SK-N-SH (cell line): ENCODE measurements at regions not wholly inside any gene's neighbourhood (a gene's known extent, or its start where the extent isn't known, plus 50 kb on each side); places are given as distances from the start of the nearest gene placed in this dataset.

ENCODE experiments used
- CTCF ChIP-seq: fragments of 200-600 bp; sonication (generic); IDR thresholded peaks from 2 replicates; pipeline ENCODE4 v1.6.1; 2017; ENCODE audit warnings: antibody characterized with exemption, mild to moderate bottlenecking, moderate library complexity
- ELF1 ChIP-seq: IDR thresholded peaks from 2 replicates; pipeline ENCODE4 v1.4.0; 2012
- EP300 ChIP-seq, 2 experiments: IDR thresholded peaks; 2 replicates each; pipeline versions ENCODE4 v1.4.0 to v1.6.1; 2012; ENCODE audit warnings: borderline replicate concordance in 1 of 2, low read depth in 1 of 2, low read length in 1 of 2
- FOSL2 ChIP-seq: IDR thresholded peaks from 2 replicates; pipeline ENCODE4 v1.4.0; 2012; ENCODE audit warnings: low read depth, mild to moderate bottlenecking, moderate library complexity, borderline replicate concordance
- GABPA ChIP-seq: IDR thresholded peaks from 2 replicates; pipeline ENCODE4 v1.4.0; 2012; ENCODE audit warnings: low read depth, mild to moderate bottlenecking
- MAX ChIP-seq: IDR thresholded peaks from 2 replicates; pipeline ENCODE4 v1.4.0; 2012; ENCODE audit warnings: low read depth
- POLR2AphosphoS5 ChIP-seq: IDR thresholded peaks from 2 replicates; pipeline ENCODE4 v1.6.1; 2012; ENCODE audit warnings: low read depth, low read length
- RAD21 ChIP-seq: IDR thresholded peaks from 2 replicates; pipeline ENCODE4 v1.6.1; 2012; ENCODE audit warnings: mild to moderate bottlenecking, low read length
- RCOR1 ChIP-seq: fragments of 150-350 bp; IDR thresholded peaks from 2 replicates; pipeline ENCODE4 v1.6.1; 2017; ENCODE audit warnings: antibody characterized with exemption, low read length
- SIN3A ChIP-seq: IDR thresholded peaks from 2 replicates; pipeline ENCODE4 v1.6.1; 2012; ENCODE audit warnings: low read depth, mild to moderate bottlenecking, low read length, moderate library complexity, borderline replicate concordance
- YY1 ChIP-seq: IDR thresholded peaks from 2 replicates; pipeline ENCODE4 v1.4.0; 2012; ENCODE audit warnings: low read depth, mild to moderate bottlenecking

DNA sequence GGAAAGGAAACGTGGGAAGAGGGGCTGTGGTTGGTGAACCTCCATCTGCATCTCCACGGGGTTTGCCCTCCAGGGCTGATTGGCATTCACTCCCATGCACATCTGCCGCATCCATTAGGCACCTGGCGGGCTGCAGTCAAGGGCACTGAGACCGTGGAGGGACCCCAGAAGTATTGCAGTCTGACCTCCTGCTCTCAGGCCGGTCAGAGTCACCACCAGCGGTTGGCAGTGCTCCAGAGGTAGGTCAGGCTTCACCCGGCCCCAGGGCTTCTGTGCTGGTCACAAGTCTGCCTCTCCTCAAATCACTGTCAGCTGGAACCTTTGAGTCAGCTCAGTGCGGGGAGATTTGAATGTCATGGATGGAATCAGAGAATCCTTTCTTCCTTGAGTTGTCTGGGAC is 132.3 kb downstream of the PAPOLA start:
- TF ChIP-seq MAX, result no peak
- TF ChIP-seq CTCF, result no peak
- TF ChIP-seq FOSL2, result no peak
- TF ChIP-seq RCOR1, result no peak
- no peak for TF ChIP-seq ELF1
- TF ChIP-seq YY1, result no peak
- no peak for TF ChIP-seq RAD21
- TF ChIP-seq GABPA, result no peak
- TF ChIP-seq SIN3A, result no peak
- no peak for TF ChIP-seq EP300 (IDR thresholded peaks at IDR 0.05; ENCODE audit: borderline replicate concordance in 1 of 2, low read depth in 1 of 2, low read length in 1 of 2)
- no peak for TF ChIP-seq POLR2AphosphoS5
